T-helper 2 cell treated with Interferon-gamma antibody and Interleukin-4, amounts not matched to agents 100 ng/mL and 5 ng/mL, for 36 hours (primary cell): ENCODE measurements at regions not wholly inside any gene's neighbourhood (a gene's known extent, or its start where the extent isn't known, plus 50 kb on each side); places are given as distances from the start of the nearest gene placed in this dataset.
"Not testable (repeated sequence)": the region's sequence is repeated elsewhere in the genome, so short reads cannot be mapped to it uniquely, and the experiment has no call there.

Source experiments
- intact Hi-C: fragments of 100-400 bp; cut with micrococcal nuclease; formaldehyde crosslinking; loops from one replicate; pipeline ENCODE4 v1.15.1; 2023

DNA sequence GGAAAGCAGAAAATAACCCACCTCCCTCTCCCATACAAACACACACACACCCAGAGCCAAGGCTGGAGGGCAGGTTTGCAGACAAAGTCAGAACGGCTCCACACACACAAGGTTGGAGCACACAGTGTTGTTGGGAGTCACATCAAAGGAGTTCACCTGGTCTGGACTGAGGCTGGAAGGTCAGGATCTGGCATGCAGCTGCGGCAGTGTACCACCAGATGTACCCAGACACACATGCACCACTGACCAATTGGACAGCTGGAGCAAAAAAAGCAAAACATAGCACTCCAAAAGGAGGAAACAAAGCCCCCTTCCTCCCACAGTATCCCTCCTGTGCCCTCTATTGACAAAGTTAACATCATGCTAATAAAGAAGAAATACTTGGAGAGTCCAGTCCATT, 94.6 kb upstream of the KIF2A start:
- intact Hi-C loops = no loop called here

DNA sequence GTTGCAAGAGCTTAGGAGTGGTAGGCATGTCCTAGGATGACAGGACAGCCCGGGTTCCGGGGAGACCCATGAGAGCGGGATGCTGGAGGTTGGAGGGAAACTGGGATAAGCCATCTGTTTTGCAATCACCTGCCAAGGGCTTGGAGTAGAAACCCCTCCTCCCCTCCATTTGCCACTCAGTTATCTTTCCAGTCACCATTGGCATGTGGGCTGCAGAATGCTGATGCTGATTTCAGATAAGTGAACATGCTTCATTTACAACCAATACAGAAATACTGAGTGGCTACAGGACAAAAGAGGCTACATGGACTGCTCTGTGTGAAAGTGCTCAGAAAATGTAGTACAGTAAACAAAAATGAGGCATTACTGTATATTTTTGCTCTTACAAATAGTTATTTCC, 93.4 kb upstream of the KIF2A start:
- intact Hi-C loops = no loop called here

DNA sequence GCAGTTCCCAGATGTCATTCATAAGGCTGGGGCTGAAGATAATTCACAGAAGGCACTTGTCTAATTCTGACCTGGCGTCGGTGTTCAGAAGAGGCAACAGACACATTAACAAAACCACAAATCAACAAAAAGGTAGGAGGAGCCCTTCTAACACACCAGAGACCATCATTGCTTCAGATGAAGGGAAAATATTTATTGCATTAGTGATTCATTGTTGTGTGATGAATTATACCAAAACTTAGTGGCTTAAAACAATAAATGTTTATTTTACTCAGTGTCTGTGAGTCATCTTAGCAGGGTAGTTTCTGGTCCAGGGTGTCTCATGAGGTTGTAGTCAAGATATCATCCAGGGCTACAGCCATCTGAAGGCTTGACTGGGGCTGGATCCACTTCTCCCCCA, 91.3 kb upstream of the KIF2A start:
- intact Hi-C loops = no loop called here

DNA sequence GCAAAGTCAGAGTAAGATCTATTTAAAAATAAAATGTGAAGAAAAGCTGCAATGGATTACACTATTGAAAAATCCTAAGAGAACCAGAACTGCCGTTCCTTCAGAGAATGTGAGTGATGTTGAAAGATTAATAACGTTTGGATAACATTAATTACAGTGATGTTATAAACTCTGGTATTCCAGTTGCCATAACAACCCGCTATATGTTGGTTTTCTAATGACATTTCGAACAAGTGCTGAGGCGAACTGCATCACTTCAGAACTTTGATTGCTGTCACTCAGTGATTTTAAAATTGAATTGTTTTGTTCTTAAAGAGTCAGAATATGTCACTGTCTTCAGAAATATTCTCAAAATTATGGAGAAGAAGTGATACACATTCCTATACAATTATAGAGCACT, 89.4 kb upstream of the KIF2A start:
- intact Hi-C loops = not testable (repeated sequence)

DNA sequence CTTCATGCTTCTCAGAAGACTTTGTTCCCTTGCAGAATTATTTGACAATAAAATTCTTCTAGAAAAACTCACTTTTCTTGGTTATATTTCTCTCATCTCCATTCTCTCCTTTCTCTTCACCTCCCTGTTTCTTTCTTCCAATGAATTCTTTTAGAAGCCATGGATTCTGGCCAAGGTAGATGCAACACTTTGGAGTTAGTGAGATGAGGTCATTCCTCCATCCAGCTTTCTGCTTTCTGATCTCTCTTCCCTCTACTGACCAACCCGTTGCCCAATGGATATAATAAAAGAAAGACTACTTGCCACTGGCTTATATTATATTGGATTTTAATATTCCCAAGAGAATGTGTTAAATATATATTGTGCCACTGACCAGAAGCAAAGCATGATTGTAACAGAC, 88.9 kb upstream of the KIF2A start:
- intact Hi-C loops = not testable (repeated sequence)

DNA sequence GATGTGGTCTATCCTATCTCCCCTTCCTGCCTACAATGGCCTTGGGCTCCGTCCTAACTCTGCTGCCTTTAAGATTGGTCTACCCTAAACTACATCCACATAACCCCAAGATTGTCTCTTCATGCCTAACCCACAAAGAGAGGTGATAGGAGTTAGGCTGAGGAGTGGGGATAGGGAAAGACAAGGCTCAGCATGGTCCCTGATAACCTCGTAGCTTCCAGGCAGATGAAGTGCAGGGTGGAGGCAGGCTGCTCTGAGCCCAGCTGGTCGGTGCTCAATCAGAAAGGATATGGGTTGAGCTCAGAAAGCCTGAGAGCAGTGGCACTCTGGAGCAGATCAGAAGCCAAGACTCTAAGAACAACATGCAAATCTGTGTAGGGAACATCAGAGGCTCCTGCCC, 87.1 kb upstream of the KIF2A start:
- intact Hi-C loops = not testable (repeated sequence)

DNA sequence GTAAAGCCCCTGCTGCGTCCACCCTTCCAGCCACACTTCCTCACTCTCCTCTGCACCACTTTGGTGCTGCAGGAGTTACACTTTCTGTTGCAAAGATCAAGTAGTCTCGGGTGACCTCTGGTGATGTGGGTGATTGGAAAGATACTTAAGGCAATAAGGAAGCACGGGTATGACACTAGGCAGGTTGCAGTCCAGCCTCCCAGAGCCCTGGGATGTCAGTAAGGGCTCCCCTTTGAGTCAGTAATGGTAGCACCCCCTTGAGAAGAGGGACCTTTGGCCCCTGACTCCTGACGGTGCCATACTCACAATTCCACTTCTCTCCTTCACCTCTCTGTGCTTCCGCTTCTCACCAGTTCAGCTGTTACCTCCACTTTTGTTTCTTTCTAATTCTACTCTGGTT, 84.1 kb upstream of the KIF2A start:
- intact Hi-C loops = loop anchor here (5.0 kb wide), 1 partner anchor 180 kb away; the partner anchor contains the start of gene DIMT1

DNA sequence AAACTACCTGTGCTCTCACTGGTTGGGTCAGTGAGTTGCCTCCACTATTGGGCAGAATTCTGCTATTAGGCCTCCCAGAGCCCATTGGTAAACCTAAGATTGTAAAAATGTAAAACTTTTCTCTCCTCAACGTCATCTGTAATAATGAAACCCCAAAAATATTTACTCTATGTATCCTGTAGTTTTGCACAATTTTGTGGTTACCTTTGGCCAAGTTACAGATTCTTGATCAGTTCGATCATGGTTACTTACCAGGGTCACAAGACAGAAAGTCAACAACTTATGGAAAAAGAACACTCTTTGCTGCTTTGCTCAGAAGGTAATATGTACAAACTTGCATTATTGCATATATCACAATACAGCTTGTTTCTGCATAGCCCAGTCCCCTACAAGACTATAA, 83.7 kb upstream of the KIF2A start:
- intact Hi-C loops = loop anchor here (5.0 kb wide), 1 partner anchor 180 kb away; the partner anchor contains the start of gene DIMT1

DNA sequence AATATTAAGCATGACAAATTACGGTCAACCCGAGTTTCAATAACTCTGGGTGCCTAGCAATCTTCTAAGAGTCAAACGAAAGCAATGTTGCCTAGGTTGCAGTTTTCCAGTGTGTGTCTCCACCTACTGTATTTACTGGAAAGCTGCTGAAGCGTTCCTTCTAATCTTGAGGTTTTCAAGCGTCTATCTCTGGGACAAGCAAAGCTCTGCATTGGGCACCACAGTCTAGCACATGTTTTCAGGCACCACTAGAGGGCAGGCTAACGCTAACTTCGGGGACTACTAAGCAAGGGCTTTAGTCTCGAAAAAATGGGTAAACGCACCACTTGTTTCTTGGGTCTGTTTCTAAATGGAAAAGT, 82.7 kb upstream of the KIF2A start:
- intact Hi-C loops = loop anchor here (5.0 kb wide), 1 partner anchor 179 kb away; the partner anchor contains the start of gene DIMT1

DNA sequence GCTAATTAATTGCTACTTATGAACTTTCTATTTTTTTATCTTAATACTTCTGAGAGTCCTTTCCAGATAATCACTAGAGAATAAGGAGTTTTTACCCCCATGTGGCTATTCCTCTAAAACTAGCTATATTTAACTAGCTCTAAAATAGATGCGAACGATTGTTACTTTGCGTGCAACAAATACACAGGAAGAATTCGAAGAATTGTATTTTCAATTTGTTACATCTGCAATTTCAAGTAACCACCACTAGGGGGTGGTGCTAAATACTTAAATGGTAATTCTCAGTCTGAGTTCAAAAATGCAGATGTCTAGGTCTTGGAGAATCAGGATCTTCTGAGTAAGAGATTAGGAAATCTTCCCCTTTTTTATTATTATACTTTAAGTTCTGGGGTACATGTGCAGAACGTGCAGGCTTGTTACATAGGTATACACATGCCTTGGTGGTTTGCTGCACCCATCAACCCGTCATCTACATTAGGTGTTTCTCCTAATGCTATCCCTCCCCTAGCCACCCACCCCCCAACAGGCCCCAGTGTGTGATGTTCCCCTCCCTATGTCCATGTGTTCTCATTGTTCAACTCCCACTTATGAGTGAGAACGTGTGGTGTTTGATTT, 80.9 kb upstream of the KIF2A start:
- intact Hi-C loops = loop anchor here (1.0 to 5.0 kb wide), 3 partner anchors 82 to 177 kb away; partner anchors contain the start of genes DIMT1 and KIF2A

DNA sequence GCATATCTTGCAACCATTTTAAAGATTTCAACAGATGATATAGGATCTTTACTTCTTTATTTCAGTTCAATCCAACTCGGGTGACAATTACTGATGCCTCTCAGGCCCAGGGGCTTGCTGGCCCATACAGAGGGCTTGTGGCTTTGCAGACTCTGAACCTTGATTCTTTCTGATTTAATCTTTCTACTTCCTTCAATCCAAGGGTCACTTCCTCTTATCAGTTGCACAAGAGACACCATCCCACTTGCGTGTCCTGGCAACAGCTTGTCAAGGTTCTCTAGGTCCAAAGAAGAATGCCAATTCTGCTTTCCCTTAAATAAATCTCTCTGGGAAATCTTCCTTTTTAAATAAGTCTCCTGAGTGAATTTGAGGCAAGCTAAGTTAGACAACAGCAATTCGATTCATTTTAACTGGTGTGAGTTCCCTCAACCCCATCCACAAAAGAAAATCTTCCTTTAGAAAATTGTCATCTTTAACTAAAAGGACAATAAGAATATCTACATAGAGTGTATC, 75.1 kb upstream of the KIF2A start:
- intact Hi-C loops = not testable (repeated sequence)

DNA sequence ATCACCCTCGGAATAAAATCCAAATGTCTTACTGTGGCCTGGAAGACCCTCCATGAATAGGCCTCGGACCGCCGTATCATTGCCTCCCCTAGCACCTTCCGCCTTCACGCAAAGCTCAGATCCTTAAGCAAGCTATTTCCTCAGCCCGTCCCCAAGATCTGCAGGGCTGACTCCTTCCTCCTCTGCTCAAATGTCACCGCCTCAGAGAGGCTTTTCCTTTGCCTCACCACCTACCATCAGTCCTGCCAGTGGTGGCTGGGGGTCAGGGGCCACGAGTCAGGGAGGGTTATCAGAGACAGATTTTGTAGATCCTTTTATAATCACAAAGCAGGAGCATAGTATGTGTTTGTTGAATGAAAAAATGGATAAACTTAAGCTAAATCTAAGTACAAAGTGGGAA, 74.4 kb upstream of the KIF2A start:
- intact Hi-C loops = no loop called here

DNA sequence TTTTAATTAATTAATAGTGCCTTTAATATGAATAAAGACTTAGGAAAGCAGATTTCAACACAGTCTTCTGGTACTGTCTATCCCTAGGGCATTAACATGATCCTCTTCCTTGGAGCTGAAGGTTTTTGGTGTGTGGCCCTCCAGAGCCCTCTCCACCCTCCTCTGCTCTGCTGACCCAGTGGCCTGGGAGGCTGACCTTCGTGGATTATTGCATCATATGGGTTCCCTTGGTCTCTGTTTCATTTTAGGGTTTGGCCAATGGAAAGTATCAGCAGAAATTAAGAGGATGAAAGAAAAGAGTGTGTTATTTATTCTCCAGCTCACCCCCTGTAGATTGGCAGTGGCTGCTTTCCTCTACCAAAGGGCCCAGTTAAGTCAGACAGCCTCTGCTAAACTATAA, 73.8 kb upstream of the KIF2A start:
- intact Hi-C loops = not testable (repeated sequence)

DNA sequence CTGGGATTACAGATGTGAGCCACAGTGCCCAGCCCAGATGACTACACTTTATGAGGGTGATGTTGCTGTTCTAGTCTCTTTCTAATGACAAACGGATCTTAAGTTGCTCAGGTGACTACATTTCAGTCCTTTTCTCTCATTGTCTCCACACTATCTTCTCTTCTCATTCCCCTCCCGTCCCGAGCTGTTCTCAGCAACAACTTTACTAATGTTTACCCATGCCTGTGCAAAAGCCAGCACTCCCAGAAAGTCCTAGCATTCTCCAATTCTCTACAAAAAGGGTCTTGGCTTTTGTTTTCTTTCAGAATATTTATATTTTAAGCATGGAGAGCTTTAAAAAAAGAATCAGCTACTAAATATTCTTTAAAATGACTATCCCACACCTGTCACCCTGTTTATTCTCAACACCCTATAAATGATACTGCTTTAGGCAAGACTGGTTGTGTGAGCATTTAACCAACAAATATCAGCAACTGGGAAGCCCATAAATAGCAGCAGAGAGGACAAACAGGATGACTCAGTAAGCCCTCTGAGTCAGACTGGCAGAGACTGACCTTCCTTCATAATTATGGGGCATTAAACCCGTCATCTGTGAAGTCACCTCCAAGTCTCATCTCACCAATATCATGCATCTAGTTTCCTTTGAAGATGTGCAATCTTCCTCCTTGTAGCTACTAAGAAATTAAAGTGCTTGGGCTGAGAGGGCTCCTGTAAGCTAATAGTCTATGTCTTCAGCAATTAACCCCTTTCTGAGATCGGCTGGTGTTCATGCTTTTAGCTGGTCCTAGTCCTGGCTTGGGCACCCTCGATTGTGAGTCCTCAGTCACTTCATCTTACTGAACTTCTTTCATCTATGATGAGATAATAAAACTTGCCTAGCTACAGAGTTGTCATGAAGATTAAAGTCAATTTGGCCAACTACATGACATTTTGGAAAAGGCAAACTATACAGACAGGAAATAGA, 72.6 kb upstream of the KIF2A start:
- intact Hi-C loops = not testable (repeated sequence)

DNA sequence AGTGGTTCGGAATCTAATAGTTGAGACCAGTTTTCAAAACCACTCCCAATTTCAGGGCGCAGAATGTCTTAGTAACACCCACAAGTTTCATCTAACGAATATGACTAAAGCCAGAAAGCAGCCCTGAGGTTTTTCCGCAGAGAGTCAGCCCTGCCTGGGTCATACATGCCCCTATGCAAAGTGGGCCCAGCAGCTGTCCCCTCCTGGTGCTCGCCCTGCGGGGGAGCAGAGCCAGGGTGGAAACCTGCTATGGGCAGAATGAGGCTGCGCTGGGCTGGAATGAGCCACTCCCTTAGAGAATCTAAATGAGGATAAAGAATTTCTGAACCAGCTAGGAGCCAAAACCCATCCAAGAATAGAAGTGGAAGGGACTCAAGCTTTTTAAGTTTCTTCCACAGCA, 69.4 kb upstream of the KIF2A start:
- intact Hi-C loops = loop anchor here (5.0 kb wide), 1 partner anchor 71 kb away; the partner anchor contains the start of gene KIF2A

DNA sequence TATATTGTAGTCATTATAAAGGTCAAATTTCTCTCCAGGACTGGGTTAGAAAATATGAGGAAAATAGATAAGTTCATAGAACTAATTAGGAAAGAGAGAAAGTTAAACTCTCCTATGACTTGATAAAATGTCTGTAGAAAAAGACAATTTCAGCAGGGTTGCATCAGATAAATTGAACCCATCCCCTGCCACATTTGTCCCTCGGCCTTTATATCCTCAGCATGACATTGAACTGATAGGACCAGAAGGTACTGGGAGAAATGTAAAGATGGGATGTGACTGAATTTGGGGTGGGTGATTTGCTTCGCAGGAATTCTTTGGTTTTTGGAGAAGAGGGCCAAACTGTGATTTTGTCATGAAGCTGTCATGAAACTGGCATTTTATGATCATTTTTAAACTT, 68.1 kb upstream of the KIF2A start:
- intact Hi-C loops = loop anchor here (5.0 kb wide), 1 partner anchor 69 kb away; the partner anchor contains the start of gene KIF2A

DNA sequence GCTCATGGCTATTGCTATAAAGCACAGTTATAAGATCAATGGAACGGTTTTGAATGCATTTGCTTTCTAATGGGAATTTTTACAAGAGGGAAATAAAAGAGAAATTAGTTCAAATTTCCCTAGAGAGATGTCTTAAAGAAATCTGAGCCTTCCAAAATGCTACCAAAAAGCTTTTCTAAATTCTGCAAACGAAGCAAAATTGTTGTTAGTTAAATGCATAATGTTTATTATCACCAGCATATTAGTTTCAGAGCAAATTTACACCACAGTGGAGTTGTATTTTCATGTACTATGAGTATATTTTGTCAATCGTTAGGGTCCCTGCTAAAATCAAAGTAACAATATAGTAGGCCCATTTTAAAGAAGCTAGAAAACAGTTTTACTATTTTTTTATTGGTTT, 67.4 kb upstream of the KIF2A start:
- intact Hi-C loops = loop anchor here (5.0 kb wide), 1 partner anchor 69 kb away; the partner anchor contains the start of gene KIF2A

DNA sequence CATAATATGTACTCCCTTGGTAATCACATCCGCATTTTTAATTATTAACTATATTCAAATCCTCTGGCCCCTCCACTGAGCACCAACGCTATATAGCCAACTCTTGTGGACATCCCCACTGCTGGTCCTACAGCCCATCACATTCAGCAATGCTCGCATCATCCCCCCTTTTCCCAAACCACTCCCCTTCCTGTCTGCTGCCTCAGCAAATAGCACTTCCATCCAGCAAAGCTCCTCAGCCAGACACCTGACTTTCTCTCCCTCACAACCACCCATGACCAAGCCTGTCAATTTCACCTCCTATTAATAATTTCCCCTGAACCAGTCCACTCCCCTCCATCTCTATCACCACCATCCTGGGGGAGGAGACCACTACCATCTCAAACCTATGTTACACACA, 65.5 kb upstream of the KIF2A start:
- intact Hi-C loops = not testable (repeated sequence)

DNA sequence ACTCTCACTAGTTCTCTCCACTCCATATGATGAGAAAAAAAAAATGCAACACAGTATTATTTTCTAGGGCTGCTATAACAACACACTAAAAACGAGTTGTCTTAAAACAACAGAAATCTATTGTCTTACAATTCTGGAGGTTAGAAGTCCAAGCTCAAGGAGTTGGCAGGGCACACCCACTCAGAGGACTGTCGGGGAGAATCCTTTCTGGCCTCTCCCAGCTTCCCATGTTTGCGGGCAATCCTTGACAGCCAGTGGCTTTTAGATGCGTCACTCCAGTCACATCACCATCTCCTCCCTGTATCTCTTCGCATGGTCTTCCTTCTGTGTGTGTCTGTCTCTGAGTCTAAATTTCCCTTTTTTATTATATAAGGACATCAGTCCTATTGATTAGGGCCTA, 64.0 kb upstream of the KIF2A start:
- intact Hi-C loops = not testable (repeated sequence)

DNA sequence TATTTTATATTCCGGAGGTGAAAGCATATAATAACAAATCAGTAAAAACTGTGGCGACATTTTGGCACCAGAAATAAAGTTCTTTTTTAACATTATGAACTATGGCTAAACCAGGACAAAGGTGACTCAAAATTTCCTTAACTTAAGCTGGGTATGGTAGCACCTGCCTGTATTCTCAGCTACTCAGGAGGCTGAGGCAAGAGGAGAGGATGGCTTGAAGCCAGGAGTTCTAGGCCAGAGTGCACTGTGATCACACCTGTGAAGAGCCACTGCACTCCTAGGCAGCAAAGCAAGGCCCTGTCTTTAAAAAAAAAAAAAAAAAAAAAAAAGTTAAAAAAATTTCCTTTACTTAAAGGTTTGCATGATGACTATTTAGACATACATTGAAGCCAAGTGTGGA, 63.0 kb upstream of the KIF2A start:
- intact Hi-C loops = not testable (repeated sequence)

DNA sequence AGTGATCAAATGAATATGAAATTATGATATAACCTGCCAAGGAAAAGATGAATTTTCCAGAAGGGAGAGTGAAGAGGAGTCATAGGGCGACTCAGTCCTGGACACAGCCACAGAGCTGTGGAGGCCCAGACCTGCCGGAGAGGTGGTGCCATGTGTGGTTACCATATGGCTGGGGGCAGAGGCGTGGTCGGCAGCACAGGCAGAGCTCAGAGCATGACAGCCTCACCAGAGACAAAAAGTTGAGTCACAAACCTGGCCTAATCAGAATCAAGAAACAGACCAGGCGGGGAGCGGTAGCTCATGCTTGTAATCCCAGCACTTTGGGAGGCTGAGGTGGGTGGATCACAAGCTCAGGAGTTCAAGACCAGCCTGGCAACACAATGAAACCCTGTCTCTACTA, 57.8 kb upstream of the KIF2A start:
- intact Hi-C loops = not testable (repeated sequence)

DNA sequence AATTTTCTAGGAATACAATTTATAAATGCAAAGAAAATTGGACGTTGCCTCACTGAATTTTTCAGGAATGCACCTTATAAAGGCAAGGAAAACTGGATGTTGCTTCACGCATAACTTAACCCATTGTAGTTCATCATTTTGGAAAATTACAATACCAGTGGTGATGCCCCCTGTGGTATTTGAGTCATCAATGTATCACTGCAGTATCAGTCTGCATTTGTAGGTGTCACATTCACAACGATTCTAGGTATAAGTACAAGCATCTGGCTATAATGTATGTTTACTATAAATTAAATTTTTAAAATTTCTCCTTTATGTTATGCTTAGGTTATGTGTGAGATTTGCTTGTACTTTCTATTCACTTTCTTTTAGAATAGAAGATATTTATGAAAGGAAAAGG, 55.9 kb upstream of the KIF2A start:
- intact Hi-C loops = not testable (repeated sequence)
